Ishikawa (cell line): ENCODE measurements at regions not wholly inside any gene's neighbourhood (a gene's known extent, or its start where the extent isn't known, plus 50 kb on each side); places are given as distances from the start of the nearest gene placed in this dataset.

ENCODE experiments used
- CEBPB ChIP-seq: IDR thresholded peaks from 2 replicates; pipeline ENCODE4 v1.6.1; 2012
- CREB1 ChIP-seq: IDR thresholded peaks from 2 replicates; pipeline ENCODE4 v1.6.1; 2012; ENCODE audit warnings: low read depth
- EGR1 ChIP-seq: IDR thresholded peaks from 2 replicates; pipeline ENCODE4 v1.6.1; 2012
- EP300 ChIP-seq: IDR thresholded peaks from 2 replicates; pipeline ENCODE4 v1.6.1; 2012; ENCODE audit warnings: borderline replicate concordance
- FOXM1 ChIP-seq: IDR thresholded peaks from 2 replicates; pipeline ENCODE4 v1.6.1; 2012; ENCODE audit warnings: low read depth, borderline replicate concordance
- NFIC ChIP-seq: IDR thresholded peaks from 2 replicates; pipeline ENCODE4 v1.6.1; 2012
- RAD21 ChIP-seq: IDR thresholded peaks from 2 replicates; pipeline ENCODE4 v1.6.1; 2012; ENCODE audit warnings: low read depth
- TCF12 ChIP-seq: IDR thresholded peaks from 2 replicates; pipeline ENCODE4 v1.6.1; 2012; ENCODE audit warnings: low read depth
- TEAD4 ChIP-seq: IDR thresholded peaks from 2 replicates; pipeline ENCODE4 v1.6.1; 2012
- YY1 ChIP-seq: IDR thresholded peaks from 2 replicates; pipeline ENCODE4 v1.6.1; 2012; ENCODE audit warnings: low read depth
- ZBTB7A ChIP-seq: IDR thresholded peaks from 2 replicates; pipeline ENCODE4 v1.6.1; 2012; ENCODE audit warnings: low read depth
- TF ChIP-seq, protein P1 (sequence below): IDR thresholded peaks from 2 replicates; pipeline ENCODE4 v1.6.1; 2012; ENCODE audit warnings: low read depth, mild to moderate bottlenecking
- TF ChIP-seq, protein P2 (sequence below): IDR thresholded peaks from 2 replicates; pipeline ENCODE4 v1.6.1; 2012
- TF ChIP-seq, protein P3 (sequence below): IDR thresholded peaks from 2 replicates; pipeline ENCODE4 v1.6.1; 2012

DNA sequence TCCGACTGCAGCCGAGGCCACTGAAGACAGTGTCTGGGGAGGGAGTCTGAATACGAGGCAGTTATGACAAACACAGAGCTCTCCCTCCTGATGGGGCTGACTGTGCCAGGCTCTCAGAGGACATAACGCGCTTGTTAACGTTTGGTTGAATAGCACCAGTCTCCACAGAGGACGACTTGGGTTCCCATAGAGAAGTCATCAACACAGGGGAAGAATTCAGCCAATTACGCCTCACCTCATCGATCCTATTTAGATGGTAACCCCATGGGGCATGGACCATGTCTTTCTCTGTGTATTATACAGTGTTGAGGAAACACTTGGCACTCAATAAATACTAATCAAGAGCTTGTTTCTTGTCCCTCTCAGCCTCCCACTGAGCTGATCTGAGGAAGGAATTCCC is 642.6 kb upstream of the LCORL start:
- TF ChIP-seq, protein P1, sequence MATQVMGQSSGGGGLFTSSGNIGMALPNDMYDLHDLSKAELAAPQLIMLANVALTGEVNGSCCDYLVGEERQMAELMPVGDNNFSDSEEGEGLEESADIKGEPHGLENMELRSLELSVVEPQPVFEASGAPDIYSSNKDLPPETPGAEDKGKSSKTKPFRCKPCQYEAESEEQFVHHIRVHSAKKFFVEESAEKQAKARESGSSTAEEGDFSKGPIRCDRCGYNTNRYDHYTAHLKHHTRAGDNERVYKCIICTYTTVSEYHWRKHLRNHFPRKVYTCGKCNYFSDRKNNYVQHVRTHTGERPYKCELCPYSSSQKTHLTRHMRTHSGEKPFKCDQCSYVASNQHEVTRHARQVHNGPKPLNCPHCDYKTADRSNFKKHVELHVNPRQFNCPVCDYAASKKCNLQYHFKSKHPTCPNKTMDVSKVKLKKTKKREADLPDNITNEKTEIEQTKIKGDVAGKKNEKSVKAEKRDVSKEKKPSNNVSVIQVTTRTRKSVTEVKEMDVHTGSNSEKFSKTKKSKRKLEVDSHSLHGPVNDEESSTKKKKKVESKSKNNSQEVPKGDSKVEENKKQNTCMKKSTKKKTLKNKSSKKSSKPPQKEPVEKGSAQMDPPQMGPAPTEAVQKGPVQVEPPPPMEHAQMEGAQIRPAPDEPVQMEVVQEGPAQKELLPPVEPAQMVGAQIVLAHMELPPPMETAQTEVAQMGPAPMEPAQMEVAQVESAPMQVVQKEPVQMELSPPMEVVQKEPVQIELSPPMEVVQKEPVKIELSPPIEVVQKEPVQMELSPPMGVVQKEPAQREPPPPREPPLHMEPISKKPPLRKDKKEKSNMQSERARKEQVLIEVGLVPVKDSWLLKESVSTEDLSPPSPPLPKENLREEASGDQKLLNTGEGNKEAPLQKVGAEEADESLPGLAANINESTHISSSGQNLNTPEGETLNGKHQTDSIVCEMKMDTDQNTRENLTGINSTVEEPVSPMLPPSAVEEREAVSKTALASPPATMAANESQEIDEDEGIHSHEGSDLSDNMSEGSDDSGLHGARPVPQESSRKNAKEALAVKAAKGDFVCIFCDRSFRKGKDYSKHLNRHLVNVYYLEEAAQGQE: no peak
- TF ChIP-seq, protein P2, sequence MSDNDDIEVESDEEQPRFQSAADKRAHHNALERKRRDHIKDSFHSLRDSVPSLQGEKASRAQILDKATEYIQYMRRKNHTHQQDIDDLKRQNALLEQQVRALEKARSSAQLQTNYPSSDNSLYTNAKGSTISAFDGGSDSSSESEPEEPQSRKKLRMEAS: no peak
- TF ChIP-seq EP300 (no peak), CEBPB (no peak), NFIC (no peak), FOXM1 (no peak)

DNA sequence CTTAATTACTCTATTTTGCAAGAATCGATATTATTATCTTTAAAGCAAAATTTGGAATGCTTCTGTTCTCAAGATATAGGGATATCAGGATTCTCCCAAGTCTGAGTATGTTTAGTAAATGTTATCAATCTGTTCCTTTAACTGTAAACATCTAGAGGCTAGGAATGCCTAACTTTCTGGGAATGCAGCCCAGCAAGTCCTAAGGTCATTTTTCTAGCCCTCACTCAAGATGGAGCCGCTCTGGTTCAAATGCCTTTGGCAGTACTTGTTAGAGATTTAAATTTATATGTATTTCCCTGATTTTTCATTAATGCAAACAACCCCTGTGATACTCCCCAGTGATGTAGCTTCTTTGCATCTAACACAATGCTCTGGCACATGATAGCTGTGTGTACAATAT is 623.8 kb upstream of the LCORL start:
- TF ChIP-seq RAD21 (no peak), TEAD4 (peak; percentile 46)

DNA sequence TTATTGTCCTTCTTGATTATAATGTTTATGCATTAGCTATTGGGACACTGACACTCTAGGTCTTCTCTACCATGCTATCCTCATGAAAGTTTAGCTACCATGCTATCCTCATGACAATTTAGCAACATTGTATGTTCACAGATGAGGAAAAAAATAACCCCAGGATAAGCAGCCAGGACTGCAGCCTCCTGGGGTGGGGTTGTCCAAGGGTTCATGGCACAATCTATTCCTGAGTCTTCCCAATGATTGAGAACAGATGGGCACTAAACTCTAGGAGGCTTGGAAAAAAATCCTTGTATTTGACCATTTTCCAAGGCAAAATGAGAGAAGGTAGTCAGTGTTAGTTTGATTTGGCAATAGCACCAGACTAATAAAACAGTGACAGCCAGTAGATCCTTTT is 619.8 kb upstream of the LCORL start:
- TF ChIP-seq, protein P3, sequence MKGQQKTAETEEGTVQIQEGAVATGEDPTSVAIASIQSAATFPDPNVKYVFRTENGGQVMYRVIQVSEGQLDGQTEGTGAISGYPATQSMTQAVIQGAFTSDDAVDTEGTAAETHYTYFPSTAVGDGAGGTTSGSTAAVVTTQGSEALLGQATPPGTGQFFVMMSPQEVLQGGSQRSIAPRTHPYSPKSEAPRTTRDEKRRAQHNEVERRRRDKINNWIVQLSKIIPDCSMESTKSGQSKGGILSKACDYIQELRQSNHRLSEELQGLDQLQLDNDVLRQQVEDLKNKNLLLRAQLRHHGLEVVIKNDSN: no peak
- TF ChIP-seq ZBTB7A (no peak), EGR1 (no peak), CEBPB (no peak), YY1 (no peak), NFIC (no peak), EP300 (no peak)
- TF ChIP-seq, protein P2: no peak
- TF ChIP-seq, protein P1: no peak

DNA sequence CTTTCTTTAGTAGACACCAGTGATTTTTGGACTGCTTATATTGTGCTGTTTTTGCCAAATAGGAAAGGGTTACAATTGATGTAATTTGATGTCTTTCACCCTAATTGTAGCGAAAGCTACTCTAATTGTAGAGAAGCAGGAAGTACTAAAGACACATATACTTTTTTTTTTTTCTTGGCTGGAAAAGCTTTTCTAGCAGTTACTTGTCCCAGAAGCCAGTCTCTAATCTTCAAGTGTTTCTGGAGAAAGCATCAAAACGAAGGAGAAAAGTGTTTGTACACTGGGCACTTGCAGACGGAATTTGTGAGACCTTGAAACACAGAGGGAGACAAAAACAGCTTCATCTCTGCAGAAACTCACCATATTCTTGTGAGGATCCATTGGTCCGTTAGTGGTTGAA is 616.5 kb upstream of the LCORL start:
- TF ChIP-seq NFIC: no peak
- no peak for TF ChIP-seq FOXM1
- TF ChIP-seq, protein P3: no peak
- TF ChIP-seq RAD21: no peak
- TF ChIP-seq EP300: no peak
- TF ChIP-seq ZBTB7A: no peak
- no peak for TF ChIP-seq TCF12
- TF ChIP-seq CREB1: no peak
- TF ChIP-seq, protein P1: no peak

DNA sequence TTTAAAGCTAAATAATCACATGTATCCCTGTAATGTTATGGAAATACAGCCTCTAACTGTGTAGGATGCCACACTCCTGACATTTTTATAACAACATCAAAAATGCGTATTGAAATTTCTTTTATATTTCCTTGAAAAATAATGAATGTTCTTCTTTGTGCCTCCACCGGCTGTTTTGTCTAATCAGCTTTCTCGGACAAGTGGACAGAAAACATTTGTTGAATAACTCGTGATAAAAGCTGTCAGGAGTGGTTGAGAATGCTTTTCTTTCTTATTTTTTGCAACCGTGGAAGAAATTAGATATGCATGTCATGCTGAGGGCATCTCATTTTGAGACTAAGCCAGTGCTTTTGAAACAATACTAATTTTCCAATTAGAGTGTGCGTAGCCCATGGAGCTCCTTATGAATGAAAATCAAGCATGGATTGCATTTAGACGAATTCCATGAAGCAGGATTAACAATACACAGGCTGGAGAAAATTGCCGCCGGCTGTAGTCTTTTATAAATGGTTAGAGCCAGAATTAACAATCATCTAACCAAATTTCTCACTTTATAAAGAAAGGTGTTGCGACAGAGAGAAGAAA is 614.5 kb upstream of the LCORL start:
- TF ChIP-seq ZBTB7A (no peak), CEBPB (no peak), CREB1 (no peak), YY1 (no peak), RAD21 (no peak), EGR1 (no peak), NFIC (no peak)
- TF ChIP-seq, protein P3: no peak
- TF ChIP-seq, protein P1: no peak
